ENCODE measurements at regions not wholly inside any gene's neighbourhood (a gene's known extent, or its start where the extent isn't known, plus 50 kb on each side); places are given as distances from the start of the nearest gene placed in this dataset.

GRCh38 chr18:23365602-23366001, 87.5 kb upstream of the RIOK3 start:
- Histone ChIP-seq H3K9me3 (ENCODE audit: low read length) (no peaks in the 10 kb centered on the region), H3K27ac (ENCODE audit: low read depth, low read length) (no peak overlapping the region), H3K4me3 (ENCODE audit: low read depth in 1 of 2, low read length in 2 of 2) (no peak overlapping the region), H3K9ac (ENCODE audit: low read length) (no peak overlapping the region), H3K36me3 (ENCODE audit: insufficient read depth, low read length) (no peaks in the 10 kb centered on the region), H3K27me3 (ENCODE audit: control insufficient read depth in 1 of 2, insufficient read depth in 2 of 2, low read length in 2 of 2) (no peaks in the 10 kb centered on the region), H3K4me1 (ENCODE audit: insufficient read depth, low read length) (no peaks in the 10 kb centered on the region)

DNA sequence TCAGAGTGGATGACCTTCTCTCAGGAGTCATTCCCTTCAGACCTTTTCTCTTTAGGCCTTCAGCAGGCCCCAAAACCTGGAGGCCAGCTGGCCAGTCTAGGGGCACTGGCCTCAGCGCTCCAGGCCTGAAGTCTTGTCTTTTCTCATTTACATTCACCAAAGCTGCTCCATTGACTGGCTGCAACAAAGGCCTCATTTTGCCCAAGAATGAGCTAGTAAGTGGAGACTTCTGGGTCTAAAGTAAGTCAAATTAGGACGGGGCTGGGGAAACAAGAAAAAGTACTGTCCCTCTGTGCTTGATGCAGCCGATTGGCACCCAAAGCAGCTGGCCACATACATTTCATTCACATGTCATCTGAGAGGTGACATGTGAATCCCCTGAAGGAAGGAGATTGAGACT, 83.8 kb upstream of the RIOK3 start:
- no peaks in the 10 kb centered on the region for H3K4me1 ChIP-seq (ENCODE audit: insufficient read depth, low read length)
- no peaks in the 10 kb centered on the region for H3K36me3 ChIP-seq (ENCODE audit: insufficient read depth, low read length)
- H3K27me3 ChIP-seq (ENCODE audit: control insufficient read depth in 1 of 2, insufficient read depth in 2 of 2, low read length in 2 of 2) = no peaks in the 10 kb centered on the region
- H3K9me3 ChIP-seq (ENCODE audit: low read length) = no peaks in the 10 kb centered on the region
- H3K9ac ChIP-seq (ENCODE audit: low read length) = no peak overlapping the region
- H3K4me3 ChIP-seq (ENCODE audit: low read depth in 1 of 2, low read length in 2 of 2) = no peak overlapping the region
- no peak overlapping the region for H3K27ac ChIP-seq (ENCODE audit: low read depth, low read length)

GRCh38 chr18:23373570-23373969, 79.5 kb upstream of the RIOK3 start:
- Histone ChIP-seq H3K4me1 (ENCODE audit: insufficient read depth, low read length) (peaks cover 12% of the 10 kb centered on the region), H3K27me3 (ENCODE audit: control insufficient read depth in 1 of 2, insufficient read depth in 2 of 2, low read length in 2 of 2) (no peaks in the 10 kb centered on the region), H3K4me3 (ENCODE audit: low read depth in 1 of 2, low read length in 2 of 2) (no peak overlapping the region), H3K36me3 (ENCODE audit: insufficient read depth, low read length) (no peaks in the 10 kb centered on the region), H3K9ac (ENCODE audit: low read length) (no peak overlapping the region), H3K9me3 (ENCODE audit: low read length) (no peaks in the 10 kb centered on the region), H3K27ac (ENCODE audit: low read depth, low read length) (no peak overlapping the region)

DNA sequence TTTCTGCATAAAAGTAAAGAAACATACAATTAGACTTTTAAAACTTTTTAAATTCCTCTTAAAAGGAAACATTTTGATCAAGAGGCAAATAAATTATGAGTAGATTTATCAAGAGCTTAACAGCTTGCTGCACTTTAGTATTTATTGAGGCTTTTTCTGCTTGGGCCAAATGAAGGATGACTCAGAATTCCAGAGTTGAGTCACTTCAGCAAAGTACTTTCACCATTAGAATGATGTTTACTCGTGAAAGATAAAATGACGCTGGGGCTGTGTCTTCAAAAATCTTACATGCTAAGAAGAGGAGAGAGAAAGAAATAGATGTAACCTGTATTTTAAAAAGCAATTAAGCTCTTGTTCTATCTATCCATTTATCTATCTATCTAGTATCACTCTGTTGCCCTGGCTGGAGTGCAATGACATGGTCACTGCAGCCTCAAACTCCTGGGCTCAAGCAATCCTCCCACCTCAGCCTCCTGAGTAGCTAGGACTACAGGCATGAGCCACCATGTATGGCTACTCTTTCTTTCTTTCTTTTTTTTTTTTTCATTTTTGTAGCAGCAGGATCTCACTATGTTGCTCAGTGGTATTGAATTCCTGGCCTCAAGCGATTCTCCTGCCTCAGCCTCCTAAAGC, 75.3 kb upstream of the RIOK3 start:
- Histone ChIP-seq H3K9ac (ENCODE audit: low read length) (no peak overlapping the region), H3K27me3 (ENCODE audit: control insufficient read depth in 1 of 2, insufficient read depth in 2 of 2, low read length in 2 of 2) (no peaks in the 10 kb centered on the region), H3K4me1 (ENCODE audit: insufficient read depth, low read length) (peaks cover 13% of the 10 kb centered on the region), H3K4me3 (ENCODE audit: low read depth in 1 of 2, low read length in 2 of 2) (no peak overlapping the region), H3K27ac (ENCODE audit: low read depth, low read length) (no peak overlapping the region), H3K36me3 (ENCODE audit: insufficient read depth, low read length) (no peaks in the 10 kb centered on the region), H3K9me3 (ENCODE audit: low read length) (no peaks in the 10 kb centered on the region)

- no peaks in the 10 kb centered on the region for H3K27me3 ChIP-seq (ENCODE audit: control insufficient read depth in 1 of 2, insufficient read depth in 2 of 2, low read length in 2 of 2)
- no peak overlapping the region for H3K27ac ChIP-seq (ENCODE audit: low read depth, low read length)
- H3K4me3 ChIP-seq (ENCODE audit: low read depth in 1 of 2, low read length in 2 of 2) = no peak overlapping the region
- no peaks in the 10 kb centered on the region for H3K9me3 ChIP-seq (ENCODE audit: low read length)
- peaks cover 13% of the 10 kb centered on the region for H3K4me1 ChIP-seq (ENCODE audit: insufficient read depth, low read length)
- no peak overlapping the region for H3K9ac ChIP-seq (ENCODE audit: low read length)
- no peaks in the 10 kb centered on the region for H3K36me3 ChIP-seq (ENCODE audit: insufficient read depth, low read length)
These were observed 74.8 kb upstream of the RIOK3 start for GRCh38 chr18:23378302-23378686.

GRCh38 chr18:23380001-23380550, 73.0 kb upstream of the RIOK3 start:
- Histone ChIP-seq H3K4me1 (ENCODE audit: insufficient read depth, low read length) (peaks cover 13% of the 10 kb centered on the region), H3K9me3 (ENCODE audit: low read length) (no peaks in the 10 kb centered on the region), H3K27ac (ENCODE audit: low read depth, low read length) (no peak overlapping the region), H3K9ac (ENCODE audit: low read length) (no peak overlapping the region), H3K36me3 (ENCODE audit: insufficient read depth, low read length) (no peaks in the 10 kb centered on the region), H3K4me3 (ENCODE audit: low read depth in 1 of 2, low read length in 2 of 2) (no peak overlapping the region), H3K27me3 (ENCODE audit: control insufficient read depth in 1 of 2, insufficient read depth in 2 of 2, low read length in 2 of 2) (no peaks in the 10 kb centered on the region)

- no peak overlapping the region for H3K27ac ChIP-seq (ENCODE audit: low read depth, low read length)
- H3K36me3 ChIP-seq (ENCODE audit: insufficient read depth, low read length) = no peaks in the 10 kb centered on the region
- H3K9ac ChIP-seq (ENCODE audit: low read length) = no peak overlapping the region
- H3K9me3 ChIP-seq (ENCODE audit: low read length) = no peaks in the 10 kb centered on the region
- H3K4me1 ChIP-seq (ENCODE audit: insufficient read depth, low read length) = peaks cover 13% of the 10 kb centered on the region
- H3K27me3 ChIP-seq (ENCODE audit: control insufficient read depth in 1 of 2, insufficient read depth in 2 of 2, low read length in 2 of 2) = no peaks in the 10 kb centered on the region
- H3K4me3 ChIP-seq (ENCODE audit: low read depth in 1 of 2, low read length in 2 of 2) = no peak overlapping the region
These were observed 72.3 kb upstream of the RIOK3 start for GRCh38 chr18:23380817-23381216.

GRCh38 chr18:23383494-23383893, 69.6 kb upstream of the RIOK3 start:
- Histone ChIP-seq H3K4me3 (ENCODE audit: low read depth in 1 of 2, low read length in 2 of 2) (no peak overlapping the region), H3K27ac (ENCODE audit: low read depth, low read length) (no peak overlapping the region), H3K27me3 (ENCODE audit: control insufficient read depth in 1 of 2, insufficient read depth in 2 of 2, low read length in 2 of 2) (no peaks in the 10 kb centered on the region), H3K4me1 (ENCODE audit: insufficient read depth, low read length) (peaks cover 2% of the 10 kb centered on the region), H3K9me3 (ENCODE audit: low read length) (no peaks in the 10 kb centered on the region), H3K36me3 (ENCODE audit: insufficient read depth, low read length) (no peaks in the 10 kb centered on the region), H3K9ac (ENCODE audit: low read length) (no peak overlapping the region)

DNA sequence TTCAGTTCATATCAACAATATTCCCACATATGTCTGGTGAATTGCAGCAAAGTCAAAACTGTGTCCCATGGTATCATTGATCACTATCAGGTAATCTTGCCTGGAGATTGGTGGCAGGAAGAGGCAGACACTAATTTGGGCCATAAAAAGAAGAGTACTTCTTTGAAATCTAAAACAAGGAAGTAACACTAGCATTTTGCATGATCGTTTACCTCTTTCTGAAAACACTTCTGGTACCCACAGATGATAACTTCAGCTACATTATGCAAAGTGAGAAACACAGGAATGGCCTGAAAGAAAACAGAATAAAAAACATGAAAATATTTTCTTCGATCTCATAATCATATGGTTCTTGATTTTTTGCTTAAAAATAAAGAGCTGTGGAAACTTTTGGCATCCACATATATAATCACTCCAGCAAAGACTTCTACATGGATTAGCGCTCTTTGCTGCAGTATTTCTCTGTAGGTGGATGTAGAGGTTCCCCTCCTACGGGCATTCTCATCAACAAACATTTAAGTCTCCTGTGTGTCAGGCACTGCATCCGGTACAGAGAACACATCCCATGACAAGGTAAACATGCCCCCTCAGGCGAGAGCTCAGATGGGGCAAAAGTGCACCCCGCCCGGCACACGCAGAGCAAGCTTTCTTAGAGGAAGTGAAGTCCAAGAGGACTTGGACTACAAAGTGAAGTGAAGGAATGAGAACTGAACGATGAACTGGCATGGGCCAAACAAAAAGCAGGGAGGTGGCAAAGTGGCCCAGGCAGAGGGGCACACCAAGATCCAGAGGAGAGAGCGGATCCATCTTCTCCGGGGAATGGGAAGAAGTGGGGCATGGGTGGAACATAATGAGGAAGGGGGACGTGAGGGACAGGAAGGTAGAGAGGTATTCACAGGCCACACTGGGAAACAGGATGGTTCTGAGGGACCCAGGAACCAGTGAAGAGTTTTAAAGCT, 68.0 kb upstream of the RIOK3 start:
- H3K27me3 ChIP-seq (ENCODE audit: control insufficient read depth in 1 of 2, insufficient read depth in 2 of 2, low read length in 2 of 2) = no peaks in the 10 kb centered on the region
- no peaks in the 10 kb centered on the region for H3K9me3 ChIP-seq (ENCODE audit: low read length)
- no peak overlapping the region for H3K9ac ChIP-seq (ENCODE audit: low read length)
- H3K27ac ChIP-seq (ENCODE audit: low read depth, low read length) = no peak overlapping the region
- no peaks in the 10 kb centered on the region for H3K4me1 ChIP-seq (ENCODE audit: insufficient read depth, low read length)
- no peak overlapping the region for H3K4me3 ChIP-seq (ENCODE audit: low read depth in 1 of 2, low read length in 2 of 2)
- no peaks in the 10 kb centered on the region for H3K36me3 ChIP-seq (ENCODE audit: insufficient read depth, low read length)

GRCh38 chr18:23386317-23386716, 66.8 kb upstream of the RIOK3 start:
- Histone ChIP-seq H3K9me3 (ENCODE audit: low read length) (no peaks in the 10 kb centered on the region), H3K9ac (ENCODE audit: low read length) (no peak overlapping the region), H3K4me1 (ENCODE audit: insufficient read depth, low read length) (no peaks in the 10 kb centered on the region), H3K27me3 (ENCODE audit: control insufficient read depth in 1 of 2, insufficient read depth in 2 of 2, low read length in 2 of 2) (no peaks in the 10 kb centered on the region), H3K27ac (ENCODE audit: low read depth, low read length) (no peak overlapping the region), H3K4me3 (ENCODE audit: low read depth in 1 of 2, low read length in 2 of 2) (no peak overlapping the region), H3K36me3 (ENCODE audit: insufficient read depth, low read length) (no peaks in the 10 kb centered on the region)

- H3K27ac ChIP-seq (ENCODE audit: low read depth, low read length) = no peak overlapping the region
- no peaks in the 10 kb centered on the region for H3K4me1 ChIP-seq (ENCODE audit: insufficient read depth, low read length)
- no peak overlapping the region for H3K9ac ChIP-seq (ENCODE audit: low read length)
- H3K9me3 ChIP-seq (ENCODE audit: low read length) = no peaks in the 10 kb centered on the region
- no peak overlapping the region for H3K4me3 ChIP-seq (ENCODE audit: low read depth in 1 of 2, low read length in 2 of 2)
- no peaks in the 10 kb centered on the region for H3K27me3 ChIP-seq (ENCODE audit: control insufficient read depth in 1 of 2, insufficient read depth in 2 of 2, low read length in 2 of 2)
- H3K36me3 ChIP-seq (ENCODE audit: insufficient read depth, low read length) = no peaks in the 10 kb centered on the region
These were observed 65.8 kb upstream of the RIOK3 start for GRCh38 chr18:23387265-23387664.

All from muscle layer of colon (tissue), 2 donors.